ENCODE measurements at regions not wholly inside any gene's neighbourhood (a gene's known extent, or its start where the extent isn't known, plus 50 kb on each side); places are given as distances from the start of the nearest gene placed in this dataset.

- no peak overlapping the region for H3K4me3 Mint-ChIP-seq (ENCODE audit: unreplicated experiment)
- H3K4me1 Mint-ChIP-seq (ENCODE audit: unreplicated experiment): no peaks in the 10 kb centered on the region
- TF ChIP-seq, protein P1, sequence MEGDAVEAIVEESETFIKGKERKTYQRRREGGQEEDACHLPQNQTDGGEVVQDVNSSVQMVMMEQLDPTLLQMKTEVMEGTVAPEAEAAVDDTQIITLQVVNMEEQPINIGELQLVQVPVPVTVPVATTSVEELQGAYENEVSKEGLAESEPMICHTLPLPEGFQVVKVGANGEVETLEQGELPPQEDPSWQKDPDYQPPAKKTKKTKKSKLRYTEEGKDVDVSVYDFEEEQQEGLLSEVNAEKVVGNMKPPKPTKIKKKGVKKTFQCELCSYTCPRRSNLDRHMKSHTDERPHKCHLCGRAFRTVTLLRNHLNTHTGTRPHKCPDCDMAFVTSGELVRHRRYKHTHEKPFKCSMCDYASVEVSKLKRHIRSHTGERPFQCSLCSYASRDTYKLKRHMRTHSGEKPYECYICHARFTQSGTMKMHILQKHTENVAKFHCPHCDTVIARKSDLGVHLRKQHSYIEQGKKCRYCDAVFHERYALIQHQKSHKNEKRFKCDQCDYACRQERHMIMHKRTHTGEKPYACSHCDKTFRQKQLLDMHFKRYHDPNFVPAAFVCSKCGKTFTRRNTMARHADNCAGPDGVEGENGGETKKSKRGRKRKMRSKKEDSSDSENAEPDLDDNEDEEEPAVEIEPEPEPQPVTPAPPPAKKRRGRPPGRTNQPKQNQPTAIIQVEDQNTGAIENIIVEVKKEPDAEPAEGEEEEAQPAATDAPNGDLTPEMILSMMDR (IDR thresholded peaks at IDR 0.05): no peak
- no peaks in the 10 kb centered on the region for H3K36me3 Mint-ChIP-seq (ENCODE audit: unreplicated experiment)
- peaks cover 22% of the 10 kb centered on the region for H3K27me3 Mint-ChIP-seq (ENCODE audit: unreplicated experiment)
- no peak overlapping the region for H3K27ac Mint-ChIP-seq (ENCODE audit: unreplicated experiment)
- no peaks in the 10 kb centered on the region for H3K9me3 Mint-ChIP-seq (ENCODE audit: unreplicated experiment)
- DNase-seq (ENCODE audit: extremely low spot score, unreplicated experiment): no peak
These were observed 80.9 kb downstream of the PERP start for GRCh38 chr6:138026342-138026741.

DNA sequence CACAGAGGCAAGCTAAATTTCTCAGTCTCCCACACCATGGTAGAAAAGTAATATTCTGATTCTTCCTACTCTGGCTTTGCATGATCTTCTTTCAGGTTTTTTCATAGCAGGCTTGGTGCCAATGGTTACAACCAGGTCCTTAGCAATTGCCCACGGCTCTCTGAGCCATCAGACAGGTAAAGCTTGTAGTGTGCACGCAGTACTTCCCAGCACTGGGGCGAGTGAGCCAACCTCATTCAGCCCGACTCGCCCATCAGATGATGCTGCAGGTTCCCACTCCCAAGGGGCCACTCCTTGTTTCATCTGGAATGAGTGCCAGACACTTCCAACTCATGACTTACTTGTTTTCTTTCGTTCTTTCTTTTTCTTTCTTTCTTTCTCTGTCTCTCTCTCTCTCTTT is 78.3 kb downstream of the PERP start:
- DNase-seq (ENCODE audit: extremely low spot score, unreplicated experiment): no peak

DNA sequence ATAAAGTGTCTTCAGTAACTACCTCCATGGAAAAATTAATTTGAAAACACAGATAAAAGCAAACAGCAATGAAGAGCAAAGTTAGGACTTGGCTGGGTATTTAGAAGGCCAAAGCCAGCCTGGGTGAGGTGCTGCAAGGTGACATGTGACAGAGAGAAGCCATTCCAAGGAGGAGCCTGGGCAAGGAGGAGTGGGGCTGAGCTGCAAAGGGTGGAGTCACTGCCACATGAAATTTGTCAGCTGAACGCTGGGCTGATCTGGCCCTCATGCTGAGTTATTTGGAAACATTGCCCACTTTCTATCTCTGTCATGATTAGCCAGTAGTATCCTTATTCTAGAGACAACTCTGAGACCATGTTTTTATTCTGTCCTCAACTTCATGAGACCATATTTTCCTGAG is 76.3 kb downstream of the PERP start:
- TF ChIP-seq, protein P1 (IDR thresholded peaks at IDR 0.05): no peak
- DNase-seq (ENCODE audit: extremely low spot score, unreplicated experiment): no peak
- peaks cover 21% of the 10 kb centered on the region for H3K27me3 Mint-ChIP-seq (ENCODE audit: unreplicated experiment)
- no peaks in the 10 kb centered on the region for H3K36me3 Mint-ChIP-seq (ENCODE audit: unreplicated experiment)
- H3K4me3 Mint-ChIP-seq (ENCODE audit: unreplicated experiment): no peak overlapping the region
- no peaks in the 10 kb centered on the region for H3K9me3 Mint-ChIP-seq (ENCODE audit: unreplicated experiment)
- no peaks in the 10 kb centered on the region for H3K4me1 Mint-ChIP-seq (ENCODE audit: unreplicated experiment)
- no peak overlapping the region for H3K27ac Mint-ChIP-seq (ENCODE audit: unreplicated experiment)

More for the DNA sequence above, 78.3 kb downstream of the PERP start:
- Mint-ChIP-seq H3K27me3 (ENCODE audit: unreplicated experiment) (peaks cover 21% of the 10 kb centered on the region), H3K4me3 (ENCODE audit: unreplicated experiment) (no peak overlapping the region), H3K4me1 (ENCODE audit: unreplicated experiment) (no peaks in the 10 kb centered on the region), H3K27ac (ENCODE audit: unreplicated experiment) (no peak overlapping the region), H3K9me3 (ENCODE audit: unreplicated experiment) (no peaks in the 10 kb centered on the region), H3K36me3 (ENCODE audit: unreplicated experiment) (no peaks in the 10 kb centered on the region)
- TF ChIP-seq, protein P1 (IDR thresholded peaks at IDR 0.05): no peak

DNA sequence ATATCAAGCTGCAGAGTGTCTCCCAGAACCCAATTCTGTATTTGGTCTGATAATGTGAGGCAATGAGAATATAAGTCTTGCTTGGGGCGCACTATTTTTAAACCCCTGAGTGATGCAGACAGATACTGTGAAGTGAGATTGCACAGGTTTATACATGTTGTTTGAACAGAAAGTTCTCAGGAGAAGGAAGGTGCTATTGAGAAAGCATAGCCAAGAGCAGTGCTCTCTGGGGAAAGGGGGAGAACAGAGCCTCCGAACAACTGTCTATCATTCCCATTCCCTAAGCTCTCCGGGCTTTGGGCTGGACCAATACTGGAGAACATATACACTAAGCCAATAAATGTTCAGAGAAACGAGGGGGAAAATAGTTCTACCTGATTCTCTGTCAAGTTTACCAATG is 75.8 kb downstream of the PERP start:
- TF ChIP-seq, protein P1 (IDR thresholded peaks at IDR 0.05): no peak
- Mint-ChIP-seq H3K4me3 (ENCODE audit: unreplicated experiment) (no peak overlapping the region), H3K27me3 (ENCODE audit: unreplicated experiment) (peaks cover 21% of the 10 kb centered on the region), H3K36me3 (ENCODE audit: unreplicated experiment) (no peaks in the 10 kb centered on the region), H3K27ac (ENCODE audit: unreplicated experiment) (no peak overlapping the region), H3K9me3 (ENCODE audit: unreplicated experiment) (no peaks in the 10 kb centered on the region), H3K4me1 (ENCODE audit: unreplicated experiment) (no peaks in the 10 kb centered on the region)
- no peak for DNase-seq (ENCODE audit: extremely low spot score, unreplicated experiment)

DNA sequence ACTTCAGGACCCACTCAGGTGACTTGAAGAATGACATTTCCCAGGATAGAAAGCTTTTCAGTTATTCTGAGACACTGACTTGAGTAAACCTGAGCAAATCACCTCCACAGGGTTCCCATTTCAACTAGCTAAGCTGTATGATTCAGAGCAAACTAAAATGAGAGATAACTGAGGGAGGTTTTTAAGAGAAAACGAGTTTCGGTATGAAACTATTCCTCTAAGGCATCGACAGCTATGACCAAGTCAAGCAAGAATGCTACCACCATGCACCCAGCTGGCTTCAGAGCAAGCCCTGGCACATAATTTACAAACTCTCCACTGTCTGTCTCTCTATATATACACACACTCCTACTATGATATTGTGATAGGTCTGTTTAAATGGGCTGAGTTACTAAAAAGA is 75.4 kb downstream of the PERP start:
- no peak overlapping the region for H3K27ac Mint-ChIP-seq (ENCODE audit: unreplicated experiment)
- no peaks in the 10 kb centered on the region for H3K9me3 Mint-ChIP-seq (ENCODE audit: unreplicated experiment)
- no peak overlapping the region for H3K4me3 Mint-ChIP-seq (ENCODE audit: unreplicated experiment)
- TF ChIP-seq, protein P1 (IDR thresholded peaks at IDR 0.05): no peak
- H3K4me1 Mint-ChIP-seq (ENCODE audit: unreplicated experiment): no peaks in the 10 kb centered on the region
- peaks cover 17% of the 10 kb centered on the region for H3K27me3 Mint-ChIP-seq (ENCODE audit: unreplicated experiment)
- H3K36me3 Mint-ChIP-seq (ENCODE audit: unreplicated experiment): no peaks in the 10 kb centered on the region
- DNase-seq (ENCODE audit: extremely low spot score, unreplicated experiment): no peak
